GM12874 (cell line): ENCODE measurements at regions not wholly inside any gene's neighbourhood (a gene's known extent, or its start where the extent isn't known, plus 50 kb on each side); places are given as distances from the start of the nearest gene placed in this dataset.

ENCODE experiments used
- TF ChIP-seq, protein P1 (sequence below): IDR thresholded peaks from 2 replicates; pipeline ENCODE4 v1.5.1; 2011; ENCODE audit warnings: low read depth, mild to moderate bottlenecking, control low read depth, low read length, moderate library complexity; ENCODE audit not compliant: insufficient read depth

DNA sequence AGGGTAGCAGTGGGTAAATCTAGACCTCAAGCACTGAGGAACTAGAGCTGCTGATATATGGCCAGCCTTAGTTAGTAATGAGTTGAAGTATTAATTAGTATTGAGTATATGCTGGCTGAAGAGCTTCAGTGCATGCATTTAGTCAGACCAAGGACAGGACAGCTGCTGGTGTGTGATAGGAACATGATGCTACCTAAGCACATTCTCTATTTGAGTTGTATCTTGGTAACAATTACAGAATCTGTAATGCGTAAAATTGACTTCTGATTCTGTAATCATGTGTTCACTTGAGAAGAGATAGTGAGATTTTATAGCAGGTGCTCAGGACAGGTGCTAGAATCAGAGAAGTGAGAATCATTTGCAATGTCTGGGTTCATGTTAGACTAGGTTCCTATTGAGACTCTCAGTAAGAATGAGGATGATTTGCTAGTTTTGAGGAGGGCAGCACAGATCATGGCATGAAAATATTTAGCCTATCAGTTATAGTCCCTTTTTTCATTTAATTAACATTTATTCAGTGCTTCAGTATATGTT, 369.4 kb upstream of the HS3ST5 start:
- TF ChIP-seq, protein P1, sequence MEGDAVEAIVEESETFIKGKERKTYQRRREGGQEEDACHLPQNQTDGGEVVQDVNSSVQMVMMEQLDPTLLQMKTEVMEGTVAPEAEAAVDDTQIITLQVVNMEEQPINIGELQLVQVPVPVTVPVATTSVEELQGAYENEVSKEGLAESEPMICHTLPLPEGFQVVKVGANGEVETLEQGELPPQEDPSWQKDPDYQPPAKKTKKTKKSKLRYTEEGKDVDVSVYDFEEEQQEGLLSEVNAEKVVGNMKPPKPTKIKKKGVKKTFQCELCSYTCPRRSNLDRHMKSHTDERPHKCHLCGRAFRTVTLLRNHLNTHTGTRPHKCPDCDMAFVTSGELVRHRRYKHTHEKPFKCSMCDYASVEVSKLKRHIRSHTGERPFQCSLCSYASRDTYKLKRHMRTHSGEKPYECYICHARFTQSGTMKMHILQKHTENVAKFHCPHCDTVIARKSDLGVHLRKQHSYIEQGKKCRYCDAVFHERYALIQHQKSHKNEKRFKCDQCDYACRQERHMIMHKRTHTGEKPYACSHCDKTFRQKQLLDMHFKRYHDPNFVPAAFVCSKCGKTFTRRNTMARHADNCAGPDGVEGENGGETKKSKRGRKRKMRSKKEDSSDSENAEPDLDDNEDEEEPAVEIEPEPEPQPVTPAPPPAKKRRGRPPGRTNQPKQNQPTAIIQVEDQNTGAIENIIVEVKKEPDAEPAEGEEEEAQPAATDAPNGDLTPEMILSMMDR: no peak

- TF ChIP-seq, protein P1: no peak
Observed at GRCh38 chr6:114707081-114707620, 364.3 kb upstream of the HS3ST5 start.

- TF ChIP-seq, protein P1: peak; percentile 16; the same call in 1 of the 2 replicates
Observed at GRCh38 chr6:114690625-114691024, 347.8 kb upstream of the HS3ST5 start.

GRCh38 chr6:114659513-114659912, 316.7 kb upstream of the HS3ST5 start:
- TF ChIP-seq, protein P1: no peak

DNA sequence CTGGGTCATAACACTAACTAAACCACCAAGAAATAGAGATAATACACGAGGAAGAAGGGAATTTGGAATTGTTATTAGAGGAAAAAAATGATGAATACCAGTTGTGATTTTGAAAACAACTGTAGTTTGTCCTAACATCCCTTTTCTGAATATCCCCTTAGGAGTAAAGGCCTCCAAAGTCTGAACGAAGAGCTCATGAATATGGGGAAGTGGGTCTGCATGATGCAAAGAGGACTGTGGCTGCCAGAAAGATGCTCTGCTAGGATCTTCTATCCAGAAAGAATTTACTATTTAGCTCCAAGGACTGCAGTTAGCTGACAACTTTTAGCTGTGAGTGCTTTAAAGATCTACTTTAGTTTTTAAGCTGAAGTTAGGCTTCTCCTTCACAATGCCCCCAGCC, 308.8 kb upstream of the HS3ST5 start:
- TF ChIP-seq, protein P1: no peak

DNA sequence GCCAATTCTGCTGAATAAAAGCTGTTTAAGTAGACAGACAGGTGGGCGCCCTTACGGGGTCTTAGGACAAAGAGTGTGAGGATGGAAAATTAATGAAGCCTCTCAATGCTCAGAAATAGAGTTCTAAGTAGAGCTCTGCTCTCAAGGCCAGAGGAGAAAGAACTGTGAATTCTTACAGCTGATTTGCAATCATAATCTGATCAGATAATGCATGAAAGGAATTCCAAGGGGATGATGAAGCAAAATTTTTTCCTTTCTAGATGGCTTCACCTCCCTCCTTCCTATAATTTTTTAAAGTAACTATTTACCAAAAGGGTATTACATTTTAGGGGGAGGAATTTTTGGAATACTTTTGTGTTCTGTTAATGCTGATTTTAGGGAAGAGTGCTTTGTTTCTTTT, 308.1 kb upstream of the HS3ST5 start:
- TF ChIP-seq, protein P1: no peak

- TF ChIP-seq, protein P1: no peak
Observed at GRCh38 chr6:114649298-114649697, 306.5 kb upstream of the HS3ST5 start.
